GM19397 (cell line): ENCODE measurements at regions not wholly inside any gene's neighbourhood (a gene's known extent, or its start where the extent isn't known, plus 50 kb on each side); places are given as distances from the start of the nearest gene placed in this dataset.

Experiments used
- ATAC-seq: cut with Tn5 transposase; IDR thresholded peaks from one replicate; pipeline ENCODE4 v1.9.1; 2021; ENCODE audit warnings: mild to moderate bottlenecking, moderate library complexity; ENCODE audit not compliant: unreplicated experiment

DNA sequence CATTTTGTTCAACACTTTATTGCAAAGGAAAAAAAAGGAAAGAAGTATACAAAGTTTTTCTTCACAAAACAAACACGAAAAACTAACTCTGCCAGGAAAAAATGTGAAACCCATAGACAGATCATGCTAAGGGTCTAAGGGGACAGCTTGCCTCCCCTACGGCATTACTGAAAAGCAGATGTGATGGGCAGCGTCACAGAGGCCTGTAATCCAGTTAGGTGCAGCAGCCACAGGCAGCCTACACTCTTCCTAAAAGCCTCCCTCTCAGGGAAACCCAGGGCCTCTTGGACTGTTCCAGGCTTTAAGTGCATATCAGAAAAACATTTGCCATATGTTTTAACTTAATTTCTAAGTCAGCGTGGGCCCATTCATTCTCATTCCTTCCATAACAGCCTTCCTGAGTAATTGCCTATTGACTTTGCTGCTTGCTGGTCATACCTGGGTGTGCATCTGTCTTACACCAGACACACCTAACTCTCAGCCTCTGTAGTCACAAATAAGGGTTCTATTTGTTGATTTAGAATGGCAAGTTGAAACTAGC lies 135.7 kb upstream of the SERP2 start:
- no peak for ATAC-seq

DNA sequence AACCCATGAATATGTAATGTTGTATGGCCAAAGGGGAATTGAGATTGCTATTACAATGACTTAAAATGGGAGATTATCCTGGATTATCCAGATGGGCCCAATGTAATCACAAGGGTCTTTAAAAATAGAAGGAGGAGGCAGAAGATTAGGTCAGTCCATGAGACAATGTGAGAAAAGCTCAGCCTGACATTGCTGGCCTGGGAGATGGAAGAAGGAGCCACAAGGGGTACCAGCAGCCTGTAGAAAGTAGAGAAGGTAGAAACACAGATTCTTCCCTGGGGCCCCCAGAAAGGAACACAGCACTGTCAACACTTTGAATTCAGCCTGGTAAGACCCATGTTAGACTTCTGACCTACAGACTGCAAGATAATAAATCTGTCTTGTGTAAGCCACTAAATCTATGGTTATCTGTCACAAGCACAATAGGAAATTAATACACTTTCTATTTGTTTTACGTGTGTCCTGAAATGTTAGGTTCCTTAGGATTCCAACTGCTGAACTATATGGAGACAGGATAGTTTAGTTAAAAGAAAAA lies 132.9 kb upstream of the SERP2 start:
- ATAC-seq: no peak

GRCh38 chr13:44241638-44242037 lies 132.0 kb upstream of the SERP2 start:
- no peak for ATAC-seq

DNA sequence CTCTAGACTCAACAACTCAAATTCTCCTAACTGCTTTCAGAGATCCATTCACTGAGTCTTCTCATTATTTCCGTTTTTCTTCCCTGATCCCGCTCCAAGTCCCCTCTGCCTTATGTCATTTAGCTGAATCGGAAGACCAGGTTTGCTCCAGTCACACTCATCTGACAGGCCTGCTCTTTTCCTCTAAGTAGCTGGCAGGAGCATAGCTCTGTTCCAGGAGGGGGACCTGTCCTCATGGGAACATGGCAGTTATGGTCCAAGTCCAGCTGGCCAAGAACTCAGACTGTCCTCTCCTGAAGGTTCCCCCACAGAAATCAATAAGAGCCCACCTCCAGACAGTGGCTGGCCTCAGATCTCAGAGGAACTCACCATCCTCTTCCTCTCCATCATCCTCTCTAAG lies 130.9 kb upstream of the SERP2 start:
- no peak for ATAC-seq

DNA sequence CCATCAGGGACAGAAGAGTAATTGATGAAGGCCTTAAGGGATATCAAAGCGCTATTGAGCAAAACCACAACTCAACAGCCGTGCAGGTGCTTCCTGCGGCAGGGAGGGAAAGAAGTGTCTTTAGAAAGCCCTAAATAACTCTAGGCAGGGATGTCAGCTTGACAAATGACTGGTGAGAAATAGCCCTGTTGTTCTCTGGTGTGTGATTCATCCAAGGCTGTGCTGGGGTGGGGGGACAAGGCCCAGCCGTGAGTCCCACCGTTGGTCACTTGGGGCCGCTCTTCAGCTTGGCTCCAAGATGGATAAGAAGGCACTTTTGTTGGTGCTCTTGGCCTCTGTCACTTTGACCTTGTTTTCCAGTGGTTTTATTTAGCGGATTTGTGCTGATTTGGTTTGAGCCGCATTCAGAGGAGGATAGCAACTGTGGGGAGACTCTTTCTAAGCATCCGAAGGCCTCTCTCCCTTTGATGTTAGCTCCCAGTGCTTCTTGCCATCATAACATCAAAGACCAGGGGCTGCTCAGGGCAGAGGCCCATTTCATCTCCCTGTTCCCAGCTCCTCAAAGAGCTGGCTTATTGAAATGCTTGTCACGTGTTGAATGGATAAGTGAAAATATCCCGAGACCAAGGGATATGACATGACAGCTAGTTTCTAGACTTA lies 130.3 kb upstream of the SERP2 start:
- ATAC-seq: peak; percentile 42

- no peak for ATAC-seq
Measured at GRCh38 chr13:44244288-44244687, 129.3 kb upstream of the SERP2 start.

DNA sequence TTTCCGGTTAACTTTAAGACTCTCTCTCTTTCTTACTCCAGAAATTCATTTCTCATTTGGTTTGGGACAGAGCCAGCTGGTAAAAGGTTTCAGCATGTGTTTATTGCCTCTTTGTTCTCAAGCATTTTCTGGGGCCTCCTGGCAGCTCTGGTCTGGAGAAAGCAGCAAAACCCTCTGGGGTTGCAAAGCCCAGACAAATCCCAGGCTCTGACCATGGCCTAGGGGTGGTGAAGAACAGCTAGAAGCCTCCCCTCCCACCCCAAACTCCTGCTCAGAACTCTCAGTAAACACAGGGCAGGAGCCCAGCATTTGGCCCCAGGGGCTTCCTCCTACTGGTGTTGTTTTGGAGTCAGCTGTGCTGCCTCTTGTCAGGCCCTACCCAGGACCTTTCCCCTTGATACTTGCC lies 124.2 kb upstream of the SERP2 start:
- ATAC-seq: no peak

- no peak for ATAC-seq
Measured at GRCh38 chr13:44252938-44253337, 120.7 kb upstream of the SERP2 start.

DNA sequence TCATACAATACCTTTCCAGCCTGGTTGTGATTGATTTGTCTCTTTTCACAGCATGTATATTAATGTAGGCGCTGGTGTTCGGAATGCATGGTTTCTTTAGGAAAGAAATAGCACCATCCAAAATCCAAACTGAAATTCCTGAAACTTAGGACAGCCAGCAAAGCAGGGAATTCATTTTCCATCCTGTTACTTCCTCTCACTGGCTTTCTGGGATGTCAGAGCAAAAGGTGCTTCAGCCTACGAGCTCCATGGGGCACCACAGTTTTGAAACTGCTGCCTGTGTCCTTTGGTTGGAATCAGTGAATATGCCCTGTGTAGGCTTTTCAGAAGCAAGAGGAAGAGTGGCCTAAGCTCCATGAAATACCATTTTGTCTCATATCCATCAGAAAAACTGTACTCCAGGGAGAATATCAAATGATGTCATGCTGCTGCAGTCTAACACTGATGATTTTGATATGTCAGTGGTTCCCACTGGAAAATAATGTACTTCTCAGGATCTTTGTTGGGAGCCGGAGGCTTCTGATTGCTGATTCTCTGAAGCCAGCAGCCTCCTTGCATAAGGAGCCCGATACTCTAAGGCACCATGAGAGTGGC lies 117.8 kb upstream of the SERP2 start:
- no peak for ATAC-seq

- ATAC-seq: no peak
Measured at GRCh38 chr13:44257796-44258195, 115.8 kb upstream of the SERP2 start.

DNA sequence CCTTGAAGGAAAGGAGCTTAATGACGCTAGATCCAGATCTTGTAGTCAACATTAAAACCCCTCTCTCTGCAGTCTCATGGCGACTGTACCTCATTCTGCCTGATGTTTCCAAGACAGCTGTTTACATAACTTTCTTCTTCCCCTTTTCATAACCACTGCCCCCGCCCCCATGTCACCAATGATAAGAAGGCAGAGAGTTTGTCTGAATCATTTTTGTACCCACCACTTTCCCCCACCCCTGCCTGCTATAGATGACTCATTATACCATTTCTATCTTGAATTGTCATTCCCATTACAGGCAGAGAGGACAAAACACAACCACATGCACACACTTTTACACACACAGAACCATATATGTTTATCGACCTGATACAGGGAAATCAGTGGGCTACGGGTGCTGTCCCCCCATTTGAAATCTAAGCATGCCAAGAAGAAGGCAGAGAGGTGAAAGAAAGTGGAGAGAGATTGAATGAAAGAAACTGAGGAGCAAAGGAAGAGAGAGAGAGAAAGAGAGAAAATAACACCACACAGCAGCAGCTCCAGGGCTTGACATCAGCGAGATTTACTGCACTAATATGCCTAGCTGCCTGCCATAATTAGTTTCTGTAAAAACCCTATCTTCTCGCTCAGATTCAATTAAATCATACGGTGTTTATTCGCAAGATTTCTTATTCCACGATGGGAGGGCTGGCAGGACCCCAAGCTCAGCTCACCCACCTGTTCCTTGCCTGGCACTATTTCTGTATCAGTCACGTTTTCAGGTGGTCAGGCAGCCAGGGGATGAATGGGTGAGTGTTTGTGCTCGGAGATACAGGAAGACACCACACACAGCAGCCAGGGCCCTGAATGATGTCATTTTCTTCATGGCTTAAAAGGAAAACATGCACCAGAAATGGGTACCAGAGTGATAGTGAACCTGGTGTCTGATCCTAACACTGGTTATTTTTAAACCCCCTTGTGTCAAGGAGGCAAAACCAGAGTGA lies 114.3 kb upstream of the SERP2 start:
- ATAC-seq: peak; percentile 76

DNA sequence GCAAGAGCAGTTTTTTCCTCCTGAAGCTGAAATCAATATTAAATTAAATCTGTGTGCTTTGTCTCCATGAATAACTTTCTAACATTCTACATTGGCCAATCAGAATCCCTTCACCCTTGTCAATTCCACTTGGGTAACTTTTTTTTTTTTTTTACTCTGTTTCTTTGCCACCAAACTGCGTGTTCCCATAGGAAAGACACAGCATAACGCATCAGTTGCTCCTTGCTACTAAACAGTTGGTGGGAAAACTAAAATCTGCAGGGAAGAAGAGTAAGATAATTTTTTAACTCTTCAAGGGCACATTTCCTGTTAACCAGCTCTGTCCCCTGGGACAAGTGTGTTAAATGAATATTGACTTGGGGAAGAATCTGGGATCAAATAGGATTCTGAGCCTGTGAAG lies 113.3 kb upstream of the SERP2 start:
- no peak for ATAC-seq

DNA sequence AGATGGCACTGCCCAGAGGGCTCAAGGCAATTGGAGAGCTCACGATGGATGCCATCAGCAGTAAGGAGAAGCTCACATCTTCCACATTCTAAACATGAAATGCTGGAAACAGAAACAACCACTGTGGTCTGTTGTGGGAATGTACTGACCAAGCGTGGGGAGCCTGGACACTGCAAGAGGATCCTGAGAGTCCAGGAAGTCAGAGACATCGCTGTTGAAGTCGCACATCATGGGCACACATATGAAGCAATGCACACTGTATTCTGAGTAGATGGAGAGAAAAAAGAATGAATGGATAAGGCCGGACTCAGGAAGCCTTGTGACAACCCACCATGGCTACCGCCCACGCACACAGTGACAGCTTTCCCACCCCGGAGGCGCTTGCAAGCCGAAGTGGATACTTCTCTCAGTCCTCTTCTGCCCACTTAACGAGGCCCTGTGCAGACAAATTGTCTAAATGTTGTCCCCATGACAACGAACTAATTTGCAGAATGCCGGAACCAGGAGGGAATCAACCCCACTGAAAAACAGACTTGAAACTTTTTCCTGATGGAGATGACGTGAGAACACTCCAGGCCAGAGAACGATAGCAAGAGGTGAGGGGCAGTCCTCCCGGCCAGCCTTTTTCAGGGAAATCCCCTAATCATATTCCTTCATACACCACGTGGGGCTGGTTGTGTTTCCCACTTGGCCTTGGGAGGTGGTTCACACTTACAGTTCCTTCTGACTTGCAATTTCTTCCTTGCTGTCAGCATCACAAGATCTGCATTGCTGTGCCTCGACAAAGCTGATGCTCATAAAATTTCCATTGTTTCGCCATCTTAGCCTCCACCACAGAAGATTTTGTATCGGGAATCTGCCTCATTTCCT lies 109.6 kb upstream of the SERP2 start:
- no peak for ATAC-seq

- no peak for ATAC-seq
Measured at GRCh38 chr13:44266305-44266704, 107.3 kb upstream of the SERP2 start.

GRCh38 chr13:44266772-44267171 lies 106.9 kb upstream of the SERP2 start:
- no peak for ATAC-seq

DNA sequence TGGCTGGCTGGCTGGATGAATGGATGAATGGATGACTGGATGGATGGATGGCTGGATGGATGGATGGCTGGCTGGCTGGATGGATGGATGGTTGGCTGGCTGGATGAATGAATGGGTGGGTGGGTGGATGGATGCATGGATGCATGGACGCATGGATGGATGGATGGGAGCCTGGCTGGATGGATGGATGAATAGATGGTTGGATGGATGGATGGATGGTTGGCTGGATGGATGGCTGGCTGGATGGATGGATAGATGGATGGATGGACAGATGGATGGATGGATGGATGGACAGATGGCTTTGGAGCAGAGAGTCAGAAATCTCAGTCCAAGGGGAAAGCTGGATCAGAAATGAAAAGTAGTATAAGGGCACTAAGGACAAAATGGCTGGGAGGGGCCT lies 106.4 kb upstream of the SERP2 start:
- ATAC-seq: no peak

DNA sequence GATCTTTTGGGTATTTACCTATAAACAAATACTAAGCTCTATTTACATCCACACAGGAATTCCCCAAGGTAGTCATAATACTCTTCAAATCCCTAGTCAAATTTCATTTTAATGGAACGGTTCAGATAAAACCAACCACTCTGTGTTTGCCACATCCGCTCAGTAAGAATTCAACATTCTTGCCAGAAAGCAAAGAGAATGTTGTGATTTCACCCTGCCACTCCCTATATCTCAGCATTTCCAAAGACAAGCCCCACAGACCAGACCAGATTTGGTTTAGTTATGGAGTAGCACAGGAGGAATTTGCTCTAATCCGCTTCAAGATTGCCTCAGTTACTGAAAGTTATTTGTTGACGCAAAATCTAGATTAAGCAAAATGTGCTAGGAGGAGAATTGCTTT lies 105.6 kb upstream of the SERP2 start:
- ATAC-seq: no peak

DNA sequence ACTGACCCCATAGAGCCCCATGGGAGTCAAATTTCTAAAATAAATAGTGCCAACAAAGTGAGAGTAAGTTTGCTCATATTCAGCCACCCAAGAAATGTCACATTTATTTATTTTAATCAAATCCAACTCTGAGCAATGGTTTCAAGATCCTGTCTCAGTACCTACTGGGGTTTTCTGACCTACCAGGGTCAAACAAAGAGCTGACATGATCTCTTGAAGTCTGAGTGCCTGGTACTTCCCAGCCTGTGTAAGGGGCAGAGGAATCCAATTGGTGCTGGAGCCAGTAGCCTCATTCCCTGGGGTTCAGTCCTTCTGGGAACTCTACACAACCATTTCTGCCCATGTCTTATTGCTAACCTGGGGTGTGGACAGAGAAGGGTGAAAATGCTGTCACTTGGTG lies 104.6 kb upstream of the SERP2 start:
- ATAC-seq: no peak

DNA sequence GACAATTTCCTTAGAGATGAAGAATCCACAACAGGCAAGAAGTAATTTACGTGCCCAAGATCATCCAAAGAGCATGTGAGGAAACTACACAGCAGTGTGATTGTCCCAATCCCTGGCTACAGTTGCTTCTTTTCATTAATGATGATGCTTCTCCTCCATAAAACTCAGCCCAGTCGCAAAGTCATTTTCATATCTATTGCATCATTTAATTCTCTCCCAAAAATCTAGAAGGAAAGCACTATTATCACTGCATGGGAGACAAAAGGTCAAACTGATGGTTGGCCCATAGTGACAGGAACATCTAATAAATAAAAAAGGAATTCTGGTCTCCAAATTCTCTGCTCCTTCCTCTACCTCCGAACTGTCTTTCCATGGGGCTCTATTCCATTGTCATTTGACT lies 103.5 kb upstream of the SERP2 start:
- ATAC-seq: no peak

GRCh38 chr13:44271031-44271455 lies 102.6 kb upstream of the SERP2 start:
- no peak for ATAC-seq
